Cardiac fibroblast (primary cell): ENCODE measurements at regions not wholly inside any gene's neighbourhood (a gene's known extent, or its start where the extent isn't known, plus 50 kb on each side); places are given as distances from the start of the nearest gene placed in this dataset.
A peak's percentile ranks its signal among the peaks of the same experiment; 100 is the strongest.
"Not testable (repeated sequence)": the region's sequence is repeated elsewhere in the genome, so short reads cannot be mapped to it uniquely, and the experiment has no call there.

Experiments used
- DNase-seq, 2 donors: peaks; one replicate each; pipeline versions ENCODE4 v3.0.0 to v3.0.0-alpha.2; 2010; ENCODE audit warnings: low read depth in 2 of 2
- H3K4me3 ChIP-seq, 2 donors: replicated peaks in 1 of 2; 1 replicate in 1 of 2; 2 replicates in 1 of 2; pipeline ENCODE4 v1.5.1; 2011; ENCODE audit warnings: low read depth in 2 of 2, low read length in 2 of 2, mild to moderate bottlenecking in 2 of 2, moderate library complexity in 1 of 2
- CTCF ChIP-seq: IDR thresholded peaks from one replicate; pipeline ENCODE4 v1.5.1; 2011; ENCODE audit warnings: low read depth, mild to moderate bottlenecking, low read length, inconsistent platforms

GRCh38 chr18:1090758-1091157 lies 186.1 kb downstream of the ADCYAP1 start:
- no peak for TF ChIP-seq CTCF
- no peak for DNase-seq
- H3K4me3 ChIP-seq, result no peak overlapping the region

- no peak overlapping the region for H3K4me3 ChIP-seq
- peak in 1 of 2 donors; percentile 4 for DNase-seq
- no peak for TF ChIP-seq CTCF
These were observed 187.6 kb downstream of the ADCYAP1 start for GRCh38 chr18:1092228-1092627.

- no peak overlapping the region for H3K4me3 ChIP-seq
- peak; percentile 25 to 73 for DNase-seq
- TF ChIP-seq CTCF, result no peak
These were observed 189.7 kb downstream of the ADCYAP1 start for GRCh38 chr18:1094409-1094808.

- DNase-seq, H3K4me3 ChIP-seq: not testable (repeated sequence)
These were observed 193.5 kb downstream of the ADCYAP1 start for GRCh38 chr18:1097991-1098735.

GRCh38 chr18:1102848-1103247 lies 198.2 kb downstream of the ADCYAP1 start:
- DNase-seq, result no peak
- TF ChIP-seq CTCF, result no peak
- no peak overlapping the region for H3K4me3 ChIP-seq

- no peak for DNase-seq
- no peak for TF ChIP-seq CTCF
- H3K4me3 ChIP-seq, result no peak overlapping the region
These were observed 198.9 kb downstream of the ADCYAP1 start for GRCh38 chr18:1103537-1103936.

- no peak for TF ChIP-seq CTCF
- peak; percentile 51 to 78 for DNase-seq
- no peak overlapping the region for H3K4me3 ChIP-seq
These were observed 199.7 kb downstream of the ADCYAP1 start for GRCh38 chr18:1104181-1104881.
